Hippocampal formation (tissue), 2 donors: ENCODE measurements at regions not wholly inside any gene's neighbourhood (a gene's known extent, or its start where the extent isn't known, plus 50 kb on each side); places are given as distances from the start of the nearest gene placed in this dataset.
"Not testable (repeated sequence)": the region's sequence is repeated elsewhere in the genome, so short reads cannot be mapped to it uniquely, and the experiment has no call there.

Experiments used
- DNase-seq, 2 donors: peaks; one replicate each; lab custom pipeline; 2025; lab: John Stamatoyannopoulos, UW

DNA sequence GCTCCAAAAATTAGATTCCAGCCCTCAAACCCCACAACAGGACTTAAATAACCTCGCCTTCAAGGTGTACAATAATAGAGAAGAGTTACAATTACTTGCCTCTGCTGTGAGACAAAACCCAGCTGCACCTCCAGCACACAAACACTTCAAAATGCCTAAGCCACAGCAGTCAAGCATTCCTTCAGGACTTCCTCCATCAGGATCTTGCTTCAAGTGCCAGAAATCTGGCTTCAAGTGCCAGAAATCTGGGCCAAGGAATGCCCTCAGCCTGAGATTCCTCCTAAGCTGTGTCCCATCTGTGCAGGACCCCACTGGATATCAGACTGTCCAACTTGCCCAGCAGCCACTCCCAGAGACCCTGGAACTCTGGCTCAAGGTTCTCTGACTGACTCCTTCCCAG lies 1088.3 kb downstream of the SORCS3 start:
- no peak for DNase-seq

DNA sequence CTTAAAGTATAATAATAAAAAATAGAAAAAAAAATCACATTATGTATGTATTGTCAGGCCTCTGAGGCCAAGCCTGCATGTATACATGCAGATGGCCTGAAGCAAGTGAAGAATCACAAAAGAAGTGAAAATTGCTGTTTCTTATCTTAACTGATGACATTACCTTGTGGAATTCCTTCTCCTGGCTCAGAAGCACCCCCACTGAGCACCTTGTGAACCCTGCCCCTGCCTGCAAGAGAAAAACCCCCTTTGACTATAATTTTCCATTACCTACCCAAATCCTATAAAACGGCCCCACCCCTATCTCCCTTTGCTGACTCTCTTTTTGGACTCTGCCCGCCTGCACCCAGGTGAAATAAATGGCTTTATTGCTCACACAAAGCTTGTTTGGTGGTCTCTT lies 1086.5 kb downstream of the SORCS3 start:
- not testable (repeated sequence) for DNase-seq

DNA sequence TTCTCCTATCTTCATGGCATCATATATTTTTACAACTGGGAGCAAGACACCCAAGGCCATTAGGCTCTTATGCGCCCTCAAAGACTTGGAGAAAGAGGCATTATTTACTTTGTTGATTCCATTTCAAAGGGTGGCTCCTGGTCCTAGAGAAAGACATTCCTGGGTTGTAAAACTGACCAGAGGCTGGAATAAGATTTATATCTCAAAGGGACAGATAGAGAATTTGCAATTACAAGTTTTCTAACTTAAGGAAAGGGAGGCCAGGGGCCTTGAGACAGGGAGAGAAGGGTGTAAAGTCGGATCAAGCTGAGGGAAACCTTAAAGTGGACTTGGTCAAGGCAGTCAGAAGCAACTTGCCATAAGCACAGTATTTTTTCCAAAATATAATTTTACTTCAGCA lies 1086.0 kb downstream of the SORCS3 start:
- DNase-seq = no peak

DNA sequence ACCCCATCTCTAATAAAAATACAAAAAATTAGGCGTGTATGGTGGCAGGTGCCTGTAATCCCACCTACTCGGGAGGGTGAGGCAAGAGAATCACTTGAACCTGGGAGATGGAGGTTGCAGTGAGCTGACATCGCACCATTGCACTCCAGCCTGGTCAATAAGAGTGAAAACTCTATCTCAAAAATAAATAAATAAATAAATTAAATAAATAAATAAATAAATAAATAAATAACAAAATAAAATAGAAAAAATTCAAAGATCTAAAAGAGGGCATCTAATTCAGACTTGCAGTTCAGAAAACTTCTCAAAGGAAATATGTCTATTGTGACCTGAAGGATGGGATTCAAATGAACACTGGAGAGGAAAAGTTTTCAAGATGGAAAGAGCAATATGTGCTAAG lies 1085.1 kb downstream of the SORCS3 start:
- no peak for DNase-seq

DNA sequence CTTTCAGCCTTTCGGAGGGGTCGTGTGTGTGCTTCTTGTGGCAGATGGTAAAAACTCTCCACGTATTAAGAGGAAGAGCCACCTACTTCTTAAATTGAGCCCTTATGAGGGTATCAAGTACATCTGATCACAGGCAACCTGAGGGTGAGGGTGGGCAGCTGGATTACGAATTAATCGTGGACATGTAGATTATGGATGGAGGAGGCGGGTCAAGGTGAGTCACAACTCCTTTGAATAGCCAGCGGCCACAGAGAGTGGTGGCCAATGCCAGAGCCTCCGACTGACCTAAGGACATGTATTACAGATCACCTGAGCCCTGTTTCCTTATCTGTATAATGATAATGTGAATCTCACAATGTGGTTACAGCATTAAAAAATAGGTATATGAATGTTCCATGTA lies 1083.9 kb downstream of the SORCS3 start:
- no peak for DNase-seq

DNA sequence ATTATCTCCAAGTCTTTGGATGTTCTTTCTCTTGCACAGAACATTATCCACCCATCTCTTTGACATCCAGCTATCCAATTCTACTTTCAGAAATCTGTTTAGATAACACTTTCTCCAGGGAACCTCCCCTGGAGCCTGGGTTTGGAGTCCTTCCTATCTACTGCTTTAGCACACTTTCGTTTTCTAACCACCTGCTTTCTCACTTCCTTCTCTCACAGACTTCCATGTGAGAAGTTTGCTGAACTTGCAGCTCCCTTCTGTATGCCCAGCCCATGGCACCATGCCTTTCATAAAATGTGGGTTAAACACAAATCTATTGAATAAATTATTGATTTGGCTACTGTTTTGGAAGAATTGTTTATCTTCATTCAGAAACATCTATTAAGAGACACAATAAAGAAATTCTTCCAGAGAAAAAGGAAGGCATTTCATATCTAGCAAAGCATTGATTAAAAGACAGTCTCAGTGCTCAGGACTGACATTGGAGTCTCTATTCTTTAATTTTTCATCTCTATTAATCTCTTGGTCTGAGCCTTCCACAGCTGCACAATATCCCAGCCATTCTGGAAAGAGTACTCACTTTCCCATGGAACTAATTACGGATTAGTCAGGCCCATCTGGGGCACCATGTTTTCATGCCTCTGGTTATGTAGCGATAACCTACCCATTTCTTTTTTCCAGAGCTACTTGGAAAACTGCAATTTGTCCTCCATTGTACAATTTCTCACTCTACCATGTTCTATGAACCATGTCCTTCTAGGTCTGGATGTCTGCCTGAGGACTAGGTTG lies 1077.3 kb downstream of the SORCS3 start:
- DNase-seq = no peak

DNA sequence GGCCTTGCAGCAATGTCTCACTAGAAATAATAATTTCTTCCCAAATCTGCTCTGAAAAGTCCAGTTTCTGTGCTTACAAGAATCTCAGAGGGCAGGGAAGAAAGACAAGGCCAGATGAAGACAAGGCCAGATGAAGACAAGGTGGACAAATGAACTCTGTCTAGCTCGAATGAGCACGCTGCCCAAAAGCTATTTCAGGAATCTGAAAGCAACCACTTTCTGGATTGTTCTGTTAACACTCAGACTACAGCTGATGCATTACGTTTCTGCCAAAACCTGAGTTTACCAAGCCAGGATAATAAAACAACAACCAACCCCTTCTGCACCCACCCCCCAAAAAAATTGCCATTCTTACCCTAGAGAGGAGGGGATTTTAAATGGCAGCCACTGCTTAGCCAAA lies 1073.6 kb downstream of the SORCS3 start:
- no peak for DNase-seq

DNA sequence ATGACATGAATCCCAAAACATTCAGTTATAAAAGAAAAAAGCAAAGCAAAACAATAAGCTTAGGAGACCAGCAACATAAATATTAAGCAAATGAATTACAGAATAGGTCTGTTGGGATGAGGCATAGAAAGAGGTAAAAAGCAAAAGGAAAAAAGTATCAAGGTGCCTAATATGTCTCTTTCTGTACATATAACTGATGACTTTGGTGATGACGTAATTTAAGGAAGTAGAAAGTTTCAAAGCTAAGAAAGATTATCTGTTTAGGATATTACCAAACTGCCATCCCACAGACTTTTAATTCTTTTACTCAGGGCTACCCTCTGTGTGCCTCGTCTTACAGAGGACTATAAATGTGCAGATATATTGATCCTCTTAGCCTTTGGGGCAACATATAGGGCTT lies 1066.5 kb downstream of the SORCS3 start:
- DNase-seq = no peak

DNA sequence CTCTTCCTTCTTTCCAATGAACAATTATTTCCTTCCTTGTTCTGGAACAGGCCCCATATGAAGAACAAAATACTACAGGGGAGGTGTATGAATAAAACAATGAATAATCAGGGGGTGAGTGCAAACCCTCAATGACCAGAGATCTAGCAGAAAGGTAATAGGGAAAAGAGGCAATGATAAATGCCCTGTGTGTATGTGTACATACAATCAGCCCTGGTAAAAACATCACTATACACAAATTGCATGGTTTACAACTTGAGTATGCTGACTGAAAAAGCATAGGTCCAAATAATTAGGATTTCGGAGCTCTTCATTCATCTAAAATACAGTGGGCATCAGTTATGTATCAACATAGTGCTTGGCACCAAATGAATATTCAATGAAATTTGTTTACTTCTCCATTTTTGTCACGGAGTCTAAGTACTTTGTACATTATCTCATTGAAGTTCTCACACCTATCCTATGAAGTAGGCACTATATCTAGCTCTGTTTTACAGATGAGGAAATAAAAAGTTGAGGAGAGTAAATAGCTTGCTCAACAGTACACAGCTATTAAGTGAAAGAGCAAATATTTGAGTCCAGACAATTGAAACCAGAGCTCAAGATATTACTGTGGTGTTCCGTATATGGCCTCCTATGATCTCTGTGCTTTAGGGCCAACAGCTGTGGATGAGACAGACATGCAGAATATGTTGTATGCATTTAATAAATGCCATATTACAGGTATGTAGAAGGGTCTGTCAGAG lies 1065.4 kb downstream of the SORCS3 start:
- DNase-seq = no peak

DNA sequence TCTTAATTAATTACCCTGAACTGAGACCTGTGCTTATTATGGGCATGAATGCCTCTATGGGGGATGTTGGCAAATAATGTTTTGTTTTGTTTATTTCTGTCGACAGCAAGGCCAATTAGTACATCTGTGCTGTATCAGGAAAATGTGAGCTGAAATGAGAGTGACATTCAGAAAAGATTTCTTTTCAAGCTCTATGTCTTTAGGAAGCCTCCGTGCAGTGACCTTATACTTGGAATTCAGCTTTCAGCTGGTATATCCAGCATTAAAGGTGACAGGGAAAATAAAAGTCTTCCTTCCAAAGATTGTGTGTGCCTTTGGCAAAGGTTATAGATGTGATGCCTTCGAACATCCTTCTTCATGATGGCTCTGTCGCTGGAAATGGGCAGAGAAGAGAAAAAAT lies 1061.1 kb downstream of the SORCS3 start:
- DNase-seq = no peak

DNA sequence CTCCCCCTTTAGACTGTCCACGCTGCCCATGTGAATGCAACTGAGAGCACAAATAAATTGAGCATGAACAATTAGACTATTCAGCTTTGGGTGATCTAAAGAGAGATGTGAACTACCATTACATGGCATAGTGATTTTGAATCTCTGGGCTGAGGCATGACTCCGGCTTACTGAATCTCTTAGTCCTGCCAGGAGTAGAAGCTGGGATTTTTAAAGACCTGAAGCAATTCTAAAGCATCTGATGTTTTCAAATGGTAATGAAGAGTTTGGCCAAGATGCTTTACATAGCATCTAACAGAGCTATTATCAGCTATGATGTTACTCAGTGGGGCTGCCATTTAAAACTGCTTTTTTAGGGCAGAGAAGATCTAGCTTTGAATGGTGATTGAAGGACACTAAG lies 1059.1 kb downstream of the SORCS3 start:
- no peak for DNase-seq

DNA sequence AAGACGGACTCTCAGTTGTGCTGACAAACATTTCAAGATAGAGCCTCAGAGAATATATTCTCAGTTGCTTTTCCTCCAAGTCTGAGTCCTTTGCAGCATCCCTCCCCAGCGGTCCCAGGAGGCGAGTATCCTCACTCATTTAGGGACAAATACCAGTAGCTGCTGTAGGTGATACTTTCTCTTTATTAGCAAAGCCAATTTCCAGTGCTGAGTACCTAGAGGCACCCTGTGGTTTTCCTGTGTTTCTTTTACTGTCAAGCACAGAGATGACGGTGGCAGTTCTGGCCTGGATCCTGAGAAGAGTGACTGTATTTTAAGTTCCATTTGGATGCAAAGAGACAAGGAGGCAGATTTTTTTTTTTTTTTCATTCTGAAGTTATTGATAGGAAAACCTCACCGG lies 1058.4 kb downstream of the SORCS3 start:
- DNase-seq = no peak

DNA sequence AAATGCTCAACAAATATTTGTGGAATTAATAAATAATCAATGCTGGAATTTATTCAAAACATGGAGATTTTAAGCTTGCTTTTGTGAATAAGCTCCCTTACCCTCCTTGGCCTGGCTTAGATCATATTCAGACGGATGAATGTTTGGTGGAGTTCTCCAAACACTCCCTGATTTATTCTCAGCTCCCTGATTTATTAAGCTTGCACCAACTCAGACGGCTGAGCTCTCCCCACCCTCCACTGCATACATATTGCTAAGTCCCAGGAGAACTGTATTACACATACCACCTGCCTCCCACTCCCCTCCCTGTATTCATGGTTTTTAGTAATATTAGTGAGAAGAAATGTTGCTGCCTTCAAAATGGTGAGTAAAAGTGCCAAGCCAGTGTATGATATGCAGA lies 1057.5 kb downstream of the SORCS3 start:
- DNase-seq = no peak

DNA sequence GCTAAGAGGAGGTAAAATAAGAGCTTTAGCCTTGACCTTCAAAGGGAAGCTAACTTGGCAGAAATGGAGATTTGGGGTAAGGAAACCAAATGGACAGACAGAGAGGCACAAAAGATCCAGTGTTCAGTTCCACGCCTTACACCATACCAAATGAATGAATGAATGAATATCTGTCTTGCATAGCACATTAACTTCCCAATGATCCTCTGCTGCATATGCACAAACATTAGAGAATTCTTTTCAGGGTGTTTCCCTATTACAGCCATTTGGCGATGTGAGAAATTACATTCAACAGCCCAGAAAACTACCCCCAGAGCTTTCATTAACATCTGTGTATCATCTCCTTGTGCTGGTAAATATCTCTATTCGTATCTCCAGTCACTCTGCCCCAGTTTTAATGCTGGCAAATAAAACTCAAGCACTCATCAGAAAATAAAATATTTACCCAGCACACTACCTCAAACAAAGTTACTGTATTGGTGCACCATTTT lies 1056.2 kb downstream of the SORCS3 start:
- no peak for DNase-seq

DNA sequence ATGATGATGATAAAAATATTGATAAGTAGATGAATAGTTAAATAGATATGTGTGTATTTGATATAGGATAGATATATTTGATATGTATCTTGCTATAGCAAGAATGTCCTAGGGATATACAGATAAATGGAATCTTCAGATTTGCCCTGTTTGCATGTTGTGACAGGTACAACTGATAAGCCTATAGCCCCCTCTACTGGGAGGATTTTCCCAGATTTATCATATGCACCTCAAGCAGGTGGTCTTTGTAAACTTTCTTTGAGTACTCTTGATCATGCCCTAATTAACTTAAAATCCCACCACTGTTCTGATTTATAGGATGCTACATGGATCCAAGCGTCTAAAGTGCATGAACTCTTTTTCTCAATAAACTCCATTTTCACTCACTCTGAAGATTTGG lies 1050.7 kb downstream of the SORCS3 start:
- DNase-seq = no peak

DNA sequence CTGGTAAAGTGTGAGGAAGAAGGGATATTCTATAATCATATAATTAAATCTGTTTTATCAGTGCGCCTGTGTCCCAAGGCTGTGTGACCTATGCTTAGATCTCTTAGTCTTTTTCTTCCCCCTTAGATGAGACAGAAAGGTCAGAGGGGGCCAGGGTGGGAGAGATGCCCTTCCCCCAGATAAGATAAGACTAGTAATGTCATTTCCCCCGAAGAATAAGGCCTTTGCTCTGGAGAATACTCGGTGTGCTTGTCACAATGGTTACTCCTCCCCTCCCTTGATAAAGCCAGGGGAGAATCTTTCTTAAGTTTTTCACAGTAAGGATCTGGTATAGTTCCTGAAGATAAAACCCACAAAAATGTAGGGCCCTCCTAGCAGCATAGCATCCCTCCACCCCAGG lies 1041.8 kb downstream of the SORCS3 start:
- DNase-seq = no peak

DNA sequence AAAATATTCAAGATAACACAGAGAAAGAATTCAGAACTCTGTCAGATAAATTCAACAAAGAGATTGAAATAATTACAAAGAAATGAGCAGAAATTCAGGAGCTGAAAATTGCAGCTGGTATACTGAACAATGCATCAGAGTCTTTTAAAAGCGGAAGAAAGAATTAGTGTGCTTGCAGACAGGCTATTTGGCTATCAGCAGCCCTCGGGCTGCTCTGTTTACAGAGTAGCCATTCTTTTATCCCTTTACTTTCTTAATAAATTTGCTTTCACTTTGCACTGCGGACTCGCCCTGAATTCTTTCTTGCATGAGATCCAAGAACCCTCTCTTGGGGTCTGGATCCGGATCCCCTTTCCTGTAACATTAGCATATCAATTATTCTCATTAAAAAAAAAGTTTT lies 1040.0 kb downstream of the SORCS3 start:
- DNase-seq = no peak

DNA sequence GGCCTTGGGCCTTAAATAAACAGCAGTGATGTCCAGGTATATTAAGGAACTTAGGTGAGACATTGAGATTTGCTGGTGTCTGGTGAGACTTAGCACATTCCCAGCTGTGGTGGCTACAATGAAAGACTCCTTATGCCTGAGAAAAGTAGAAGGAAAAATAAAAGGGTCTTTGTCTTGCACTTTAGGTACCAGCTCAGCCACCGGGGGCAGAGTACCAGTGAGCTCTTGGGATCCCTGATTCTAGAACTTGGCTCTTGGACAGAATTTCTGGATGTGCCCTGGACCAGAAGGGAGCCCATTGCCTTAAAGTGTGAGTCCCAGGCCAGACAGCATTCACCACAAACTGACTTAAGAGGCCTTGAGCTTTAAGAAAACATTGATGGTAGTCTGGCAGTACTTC lies 1038.7 kb downstream of the SORCS3 start:
- no peak for DNase-seq

DNA sequence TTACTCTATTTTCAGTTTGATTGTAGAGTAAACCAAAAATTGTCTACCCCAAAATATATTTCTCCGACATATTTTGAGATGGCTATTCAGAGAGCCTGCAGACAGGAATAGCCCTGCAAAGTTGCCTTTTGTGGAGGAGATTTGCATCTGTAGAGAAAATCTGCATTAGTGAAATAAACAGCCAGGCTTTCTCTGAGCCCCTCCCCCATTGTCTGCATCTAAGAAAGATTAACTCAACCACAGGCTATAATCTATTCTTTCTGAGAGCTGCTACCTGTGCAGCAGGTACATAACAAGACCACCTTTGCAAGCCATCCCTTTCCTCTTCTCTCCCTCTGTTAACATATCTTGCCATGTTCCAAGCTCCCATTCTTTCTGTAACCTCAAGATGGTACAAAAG lies 1034.2 kb downstream of the SORCS3 start:
- no peak for DNase-seq

DNA sequence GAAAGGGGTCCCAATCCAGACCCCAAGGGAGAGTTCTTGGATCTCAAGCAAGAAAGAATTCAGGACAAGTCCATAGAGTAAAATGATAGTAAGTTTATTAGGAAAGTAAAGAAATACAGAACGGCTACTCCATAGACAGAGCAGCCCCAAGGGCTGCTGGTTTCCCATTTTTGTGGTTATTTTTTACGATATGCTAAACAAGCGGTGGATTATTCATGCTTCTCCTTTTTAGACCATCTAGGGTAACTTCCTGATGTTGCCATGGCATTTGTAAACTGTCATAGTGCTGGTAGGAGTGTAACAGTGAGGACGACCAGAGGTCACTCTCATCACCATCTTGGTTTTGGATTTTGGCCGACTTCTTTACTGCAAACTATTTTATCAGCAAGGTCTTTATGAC lies 1033.4 kb downstream of the SORCS3 start:
- DNase-seq = no peak

DNA sequence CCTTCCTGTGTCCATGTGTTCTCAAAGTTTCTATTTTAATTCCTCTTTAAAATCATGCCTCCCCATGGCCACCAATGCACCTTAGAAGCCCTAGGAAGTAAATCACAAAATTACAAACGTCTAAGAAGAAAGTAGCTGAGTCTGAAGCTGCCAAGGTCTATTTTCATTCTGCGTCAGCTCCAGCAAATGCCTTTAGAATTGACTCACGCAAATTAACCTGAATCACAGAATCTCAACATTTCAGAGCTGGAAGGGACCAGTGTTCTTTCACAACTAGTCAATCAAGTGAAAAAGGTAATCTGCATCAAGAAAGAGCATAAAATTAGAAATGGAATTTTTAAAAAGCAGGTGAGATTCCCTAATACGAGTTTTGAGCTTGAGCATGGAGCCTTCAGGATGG lies 1017.6 kb downstream of the SORCS3 start:
- DNase-seq = no peak

DNA sequence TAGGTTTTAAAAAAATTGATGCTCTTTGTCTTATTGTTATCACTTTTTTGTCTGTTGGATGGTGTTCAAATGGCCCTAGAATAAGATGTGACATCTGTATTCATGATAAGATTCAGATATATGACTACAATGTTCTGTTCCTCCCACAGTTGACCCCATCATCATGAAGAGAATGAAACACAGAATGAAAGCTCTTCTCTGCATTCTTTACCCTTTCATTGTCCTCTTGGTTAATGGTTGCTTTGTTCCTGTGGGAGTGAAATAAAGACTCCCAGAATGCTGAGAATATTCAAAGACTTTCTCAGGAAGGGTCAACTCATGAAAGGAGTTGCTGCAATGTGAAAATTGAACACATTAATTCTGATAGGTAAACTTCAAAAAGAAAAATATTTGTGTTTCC lies 1015.8 kb downstream of the SORCS3 start:
- no peak for DNase-seq

DNA sequence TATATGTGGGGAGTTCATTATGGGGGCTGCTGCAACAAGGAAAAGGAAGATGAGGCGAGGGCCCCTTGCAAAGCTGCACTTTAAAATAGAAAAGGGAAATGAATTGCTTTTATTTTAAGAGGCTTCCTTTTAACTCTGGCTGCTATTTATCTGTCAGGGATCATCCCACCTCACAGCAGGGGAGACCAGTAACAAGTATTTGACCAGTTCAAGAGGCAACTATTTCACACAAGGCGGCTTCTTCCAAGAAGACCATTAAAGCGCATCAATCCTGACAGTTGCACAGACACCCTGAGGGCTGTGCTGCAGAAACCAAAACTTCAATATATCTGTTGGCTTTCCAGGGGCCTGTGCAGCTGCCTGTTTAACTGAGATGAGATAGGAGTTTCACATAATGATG lies 1009.2 kb downstream of the SORCS3 start:
- no peak for DNase-seq

DNA sequence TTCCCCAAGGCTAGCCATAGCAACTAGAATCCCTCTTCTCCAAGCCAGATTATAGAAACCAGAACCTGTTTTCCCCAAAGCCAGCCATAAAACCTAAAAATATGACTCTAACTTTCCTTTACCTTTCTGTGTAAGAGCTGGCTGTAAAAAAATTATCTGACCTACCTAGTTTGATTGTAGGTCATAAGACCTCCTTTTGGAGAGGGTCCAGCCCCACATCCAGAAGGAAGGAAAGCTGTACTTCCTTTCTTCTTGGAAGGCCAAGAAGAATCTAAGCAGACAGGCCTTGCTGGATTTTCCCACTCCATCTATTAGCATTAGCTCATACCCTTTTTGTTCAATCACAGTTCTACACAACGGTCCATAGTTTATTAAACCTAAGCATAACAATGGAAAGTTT lies 1006.3 kb downstream of the SORCS3 start:
- no peak for DNase-seq
